HepG2 (cell line): ENCODE measurements at regions not wholly inside any gene's neighbourhood (a gene's known extent, or its start where the extent isn't known, plus 50 kb on each side); places are given as distances from the start of the nearest gene placed in this dataset.

Source experiments
- ELF1 ChIP-seq: sonication (generic); formaldehyde crosslinking; IDR thresholded peaks from 2 replicates; pipeline ENCODE4 v1.4.0; 2020; ENCODE audit warnings: missing genetic modification reagents
- EP300 ChIP-seq, 3 experiments: sonication (generic) in 1 of 3; formaldehyde crosslinking in 1 of 3; IDR thresholded peaks; 2 replicates each; pipeline versions ENCODE4 v1.5.1 to v1.6.1; 2011 to 2020; ENCODE audit warnings: low read depth in 2 of 3, low read length in 2 of 3, borderline replicate concordance in 1 of 3, improper control_type of control experiment in 1 of 3, mild to moderate bottlenecking in 1 of 3, missing genetic modification reagents in 1 of 3, moderate library complexity in 1 of 3
- HMG20A ChIP-seq: IDR thresholded peaks from 2 replicates; pipeline ENCODE4 v1.6.1; 2016; ENCODE audit warnings: borderline replicate concordance
- KDM2A ChIP-seq: sonication (generic); formaldehyde crosslinking; IDR thresholded peaks from 2 replicates; pipeline ENCODE4 v1.4.0; 2020; ENCODE audit warnings: low read depth, missing genetic modification reagents, borderline replicate concordance
- MLLT10 ChIP-seq: sonication (generic); formaldehyde crosslinking; IDR thresholded peaks from 2 replicates; pipeline ENCODE4 v1.4.0; 2020; ENCODE audit warnings: missing genetic modification reagents
- NCOA5 ChIP-seq: sonication (generic); formaldehyde crosslinking; IDR thresholded peaks from 2 replicates; pipeline ENCODE4 v1.4.0; 2020; ENCODE audit warnings: missing genetic modification reagents
- RXRB ChIP-seq: IDR thresholded peaks from 2 replicates; pipeline ENCODE4 v1.6.1; 2016; ENCODE audit warnings: borderline replicate concordance, missing genetic modification reagents, missing compliant biosample characterization
- SALL1 ChIP-seq: sonication (generic); formaldehyde crosslinking; IDR thresholded peaks from 2 replicates; pipeline ENCODE4 v1.8.0; 2022; ENCODE audit warnings: mild to moderate bottlenecking, missing genetic modification reagents
- STAG1 ChIP-seq: sonication (generic); formaldehyde crosslinking; IDR thresholded peaks from 2 replicates; pipeline ENCODE4 v1.4.0; 2020; ENCODE audit warnings: missing genetic modification reagents
- ZFP36L1 ChIP-seq: sonication (generic); formaldehyde crosslinking; IDR thresholded peaks from 2 replicates; pipeline ENCODE4 v1.8.0; 2022; ENCODE audit warnings: mild to moderate bottlenecking, missing genetic modification reagents, moderate library complexity
- ZMYM3 ChIP-seq: sonication (generic); formaldehyde crosslinking; IDR thresholded peaks from 2 replicates; pipeline ENCODE4 v1.5.1; 2020; ENCODE audit warnings: mild to moderate bottlenecking, missing genetic modification reagents
- ZNF296 ChIP-seq: sonication (generic); formaldehyde crosslinking; conservative IDR thresholded peaks from 2 replicates; pipeline ENCODE4 v1.5.0; 2020; ENCODE audit warnings: mild to moderate bottlenecking, missing genetic modification reagents
- ZNF460 ChIP-seq: sonication (generic); formaldehyde crosslinking; IDR thresholded peaks from 2 replicates; pipeline ENCODE4 v1.5.1; 2020; ENCODE audit warnings: missing genetic modification reagents, mild to moderate bottlenecking, borderline replicate concordance
- ZNF501 ChIP-seq: sonication (generic); formaldehyde crosslinking; IDR thresholded peaks from 2 replicates; pipeline ENCODE4 v1.5.1; 2020; ENCODE audit warnings: mild to moderate bottlenecking, moderate library complexity, missing genetic modification reagents
- ZNF629 ChIP-seq: sonication (generic); formaldehyde crosslinking; conservative IDR thresholded peaks from 2 replicates; pipeline ENCODE4 v1.5.0; 2020; ENCODE audit warnings: missing genetic modification reagents
- ZNF713 ChIP-seq: sonication (generic); formaldehyde crosslinking; IDR thresholded peaks from 2 replicates; pipeline ENCODE4 v1.4.0; 2020; ENCODE audit warnings: mild to moderate bottlenecking, missing genetic modification reagents
- TF ChIP-seq, protein P1 (sequence below): sonication (generic); formaldehyde crosslinking; conservative IDR thresholded peaks from 2 replicates; pipeline ENCODE4 v1.8.0; 2022; ENCODE audit warnings: low read depth, missing genetic modification reagents
- TF ChIP-seq, protein P2 (sequence below): sonication (generic); formaldehyde crosslinking; IDR thresholded peaks from 2 replicates; pipeline ENCODE4 v1.5.1; 2020; ENCODE audit warnings: mild to moderate bottlenecking, moderate library complexity, missing genetic modification reagents
- TF ChIP-seq, protein P3 (sequence below): sonication (generic); formaldehyde crosslinking; IDR thresholded peaks from 2 replicates; pipeline ENCODE4 v1.5.1; 2020; ENCODE audit warnings: mild to moderate bottlenecking, missing genetic modification reagents
- TF ChIP-seq, protein P4 (sequence below): sonication (generic); formaldehyde crosslinking; IDR thresholded peaks from 2 replicates; pipeline ENCODE4 v1.4.0; 2020; ENCODE audit warnings: missing genetic modification reagents, borderline replicate concordance

DNA sequence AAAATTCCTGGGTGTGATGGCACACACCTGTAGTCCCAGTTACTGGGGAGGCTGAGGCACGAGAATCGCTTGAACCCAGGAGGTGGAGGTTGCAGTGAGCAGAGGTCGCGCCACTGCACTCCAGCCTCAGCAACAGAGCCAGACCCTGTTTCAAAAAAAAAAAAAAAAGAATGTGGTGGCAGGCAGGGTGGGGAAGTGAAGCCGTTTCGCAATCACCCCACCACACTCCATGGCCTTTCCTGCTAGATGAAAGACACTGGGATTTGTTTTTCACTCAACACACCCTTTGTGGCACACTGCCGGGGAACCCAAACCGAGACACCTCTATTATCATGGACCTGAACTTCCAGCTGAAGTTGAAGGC, 172.4 kb upstream of the IQSEC1 start (continued):
- TF ChIP-seq, protein P1, sequence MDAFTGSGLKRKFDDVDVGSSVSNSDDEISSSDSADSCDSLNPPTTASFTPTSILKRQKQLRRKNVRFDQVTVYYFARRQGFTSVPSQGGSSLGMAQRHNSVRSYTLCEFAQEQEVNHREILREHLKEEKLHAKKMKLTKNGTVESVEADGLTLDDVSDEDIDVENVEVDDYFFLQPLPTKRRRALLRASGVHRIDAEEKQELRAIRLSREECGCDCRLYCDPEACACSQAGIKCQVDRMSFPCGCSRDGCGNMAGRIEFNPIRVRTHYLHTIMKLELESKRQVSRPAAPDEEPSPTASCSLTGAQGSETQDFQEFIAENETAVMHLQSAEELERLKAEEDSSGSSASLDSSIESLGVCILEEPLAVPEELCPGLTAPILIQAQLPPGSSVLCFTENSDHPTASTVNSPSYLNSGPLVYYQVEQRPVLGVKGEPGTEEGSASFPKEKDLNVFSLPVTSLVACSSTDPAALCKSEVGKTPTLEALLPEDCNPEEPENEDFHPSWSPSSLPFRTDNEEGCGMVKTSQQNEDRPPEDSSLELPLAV, result no peak
- TF ChIP-seq KDM2A (CRISPR knock-in tag), result 0 out of 2 replicates have a peak, but pooled peaks have one; percentile 22
- no peak for TF ChIP-seq NCOA5
- TF ChIP-seq, protein P2, sequence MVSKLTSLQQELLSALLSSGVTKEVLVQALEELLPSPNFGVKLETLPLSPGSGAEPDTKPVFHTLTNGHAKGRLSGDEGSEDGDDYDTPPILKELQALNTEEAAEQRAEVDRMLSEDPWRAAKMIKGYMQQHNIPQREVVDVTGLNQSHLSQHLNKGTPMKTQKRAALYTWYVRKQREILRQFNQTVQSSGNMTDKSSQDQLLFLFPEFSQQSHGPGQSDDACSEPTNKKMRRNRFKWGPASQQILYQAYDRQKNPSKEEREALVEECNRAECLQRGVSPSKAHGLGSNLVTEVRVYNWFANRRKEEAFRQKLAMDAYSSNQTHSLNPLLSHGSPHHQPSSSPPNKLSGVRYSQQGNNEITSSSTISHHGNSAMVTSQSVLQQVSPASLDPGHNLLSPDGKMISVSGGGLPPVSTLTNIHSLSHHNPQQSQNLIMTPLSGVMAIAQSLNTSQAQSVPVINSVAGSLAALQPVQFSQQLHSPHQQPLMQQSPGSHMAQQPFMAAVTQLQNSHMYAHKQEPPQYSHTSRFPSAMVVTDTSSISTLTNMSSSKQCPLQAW (CRISPR knock-in tag), result peak; percentile 44; the same call in 1 of the 2 replicates
- TF ChIP-seq ZNF629, result 0 out of 2 replicates have a peak, but pooled peaks have one; percentile 21
- TF ChIP-seq ZNF501 (CRISPR knock-in tag), result 0 out of 2 replicates have a peak, but pooled peaks have one; percentile 33
- peak; percentile 14; the same call in 1 of the 2 replicates for TF ChIP-seq STAG1 (CRISPR knock-in tag)
- TF ChIP-seq, protein P3, sequence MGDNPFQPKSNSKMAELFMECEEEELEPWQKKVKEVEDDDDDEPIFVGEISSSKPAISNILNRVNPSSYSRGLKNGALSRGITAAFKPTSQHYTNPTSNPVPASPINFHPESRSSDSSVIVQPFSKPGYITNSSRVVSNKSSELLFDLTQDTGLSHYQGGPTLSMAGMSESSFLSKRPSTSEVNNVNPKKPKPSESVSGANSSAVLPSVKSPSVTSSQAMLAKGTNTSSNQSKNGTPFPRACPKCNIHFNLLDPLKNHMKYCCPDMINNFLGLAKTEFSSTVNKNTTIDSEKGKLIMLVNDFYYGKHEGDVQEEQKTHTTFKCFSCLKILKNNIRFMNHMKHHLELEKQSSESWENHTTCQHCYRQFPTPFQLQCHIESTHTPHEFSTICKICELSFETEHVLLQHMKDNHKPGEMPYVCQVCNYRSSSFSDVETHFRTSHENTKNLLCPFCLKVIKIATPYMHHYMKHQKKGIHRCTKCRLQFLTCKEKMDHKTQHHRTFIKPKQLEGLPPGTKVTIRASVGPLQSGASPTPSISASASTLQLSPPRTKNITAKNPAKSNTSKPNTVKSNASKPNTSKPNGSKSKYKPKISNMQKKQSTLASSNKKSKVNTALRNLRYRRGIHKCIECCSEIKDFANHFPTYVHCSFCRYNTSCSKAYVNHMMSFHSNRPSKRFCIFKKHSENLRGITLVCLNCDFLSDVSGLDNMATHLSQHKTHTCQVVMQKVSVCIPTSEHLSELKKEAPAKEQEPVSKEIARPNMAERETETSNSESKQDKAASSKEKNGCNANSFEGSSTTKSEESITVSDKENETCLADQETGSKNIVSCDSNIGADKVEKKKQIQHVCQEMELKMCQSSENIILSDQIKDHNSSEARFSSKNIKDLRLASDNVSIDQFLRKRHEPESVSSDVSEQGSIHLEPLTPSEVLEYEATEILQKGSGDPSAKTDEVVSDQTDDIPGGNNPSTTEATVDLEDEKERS, result 0 out of 2 replicates have a peak, but pooled peaks have one; percentile 49
- TF ChIP-seq ZNF296 (CRISPR knock-in tag), result no peak
- no peak for TF ChIP-seq ELF1 (CRISPR knock-in tag)
- no peak for TF ChIP-seq ZFP36L1
- TF ChIP-seq SALL1 (CRISPR knock-in tag), result peak; percentile 39; the same call in 1 of the 2 replicates
- peak; percentile 95 for TF ChIP-seq ZMYM3 (CRISPR knock-in tag)
- no peak for TF ChIP-seq MLLT10
- no peak for TF ChIP-seq HMG20A
- no peak for TF ChIP-seq ZNF713 (CRISPR knock-in tag)
- TF ChIP-seq, protein P4, sequence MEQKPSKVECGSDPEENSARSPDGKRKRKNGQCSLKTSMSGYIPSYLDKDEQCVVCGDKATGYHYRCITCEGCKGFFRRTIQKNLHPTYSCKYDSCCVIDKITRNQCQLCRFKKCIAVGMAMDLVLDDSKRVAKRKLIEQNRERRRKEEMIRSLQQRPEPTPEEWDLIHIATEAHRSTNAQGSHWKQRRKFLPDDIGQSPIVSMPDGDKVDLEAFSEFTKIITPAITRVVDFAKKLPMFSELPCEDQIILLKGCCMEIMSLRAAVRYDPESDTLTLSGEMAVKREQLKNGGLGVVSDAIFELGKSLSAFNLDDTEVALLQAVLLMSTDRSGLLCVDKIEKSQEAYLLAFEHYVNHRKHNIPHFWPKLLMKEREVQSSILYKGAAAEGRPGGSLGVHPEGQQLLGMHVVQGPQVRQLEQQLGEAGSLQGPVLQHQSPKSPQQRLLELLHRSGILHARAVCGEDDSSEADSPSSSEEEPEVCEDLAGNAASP, result peak; percentile 44; the same call in 1 of the 2 replicates
- TF ChIP-seq ZNF460 (CRISPR knock-in tag), result no peak
- peak in 1 of 2 experiments; percentile 30; a peak in 1 of 4 replicates for TF ChIP-seq EP300 (IDR thresholded peaks at IDR 0.05; ENCODE audit: low read depth in 2 of 2, low read length in 2 of 2)
- no peak for TF ChIP-seq EP300 (CRISPR knock-in tag; IDR thresholded peaks at IDR 0.05; ENCODE audit: borderline replicate concordance)
- 0 out of 2 replicates have a peak, but pooled peaks have one; percentile 42 for TF ChIP-seq RXRB (CRISPR knock-in tag)
